ENCODE measurements at regions not wholly inside any gene's neighbourhood (a gene's known extent, or its start where the extent isn't known, plus 50 kb on each side); places are given as distances from the start of the nearest gene placed in this dataset.

- ATAC-seq (no peak), DNase-seq (no peak)
- intact Hi-C loops (cut with DNase I), result no loop called here
- TF ChIP-seq CTCF (IDR thresholded peaks at IDR 0.05) (no peak), POLR2A (IDR thresholded peaks at IDR 0.05) (no peak)
- H3K4me1 ChIP-seq, result no peaks in the 10 kb centered on the region
- no peaks in the 10 kb centered on the region for H3K36me3 ChIP-seq (replicated peaks in 1 of 2; ENCODE audit: insufficient read depth in 1 of 2, low read depth in 2 of 2)
- no peaks in the 10 kb centered on the region for H3K9me3 ChIP-seq
- H3K27ac ChIP-seq, result no peak overlapping the region
- 83 to 100% methylated on average over 1 of the region's 1 CpG for WGBS, 2 donors
- no peak overlapping the region for H3K4me3 ChIP-seq
- no peaks in the 10 kb centered on the region for H3K27me3 ChIP-seq
These were observed 139.8 kb upstream of the ERCC6L2 start for GRCh38 chr9:95735701-95736100.

GRCh38 chr9:95733741-95734666 is 141.5 kb upstream of the ERCC6L2 start:
- H3K27me3 ChIP-seq, result no peaks in the 10 kb centered on the region
- TF ChIP-seq CTCF (IDR thresholded peaks at IDR 0.05), result no peak
- no peak for TF ChIP-seq POLR2A (IDR thresholded peaks at IDR 0.05)
- H3K36me3 ChIP-seq (replicated peaks in 1 of 2; ENCODE audit: insufficient read depth in 1 of 2, low read depth in 2 of 2), result no peaks in the 10 kb centered on the region
- DNase-seq (no peak), ATAC-seq (no peak)
- 75 to 82% methylated on average over 12 of the region's 12 CpGs for whole genome bisulfite sequencing, 2 donors
- no peak overlapping the region for H3K4me3 ChIP-seq
- intact Hi-C loops (cut with DNase I), result no loop called here
- H3K4me1 ChIP-seq, result no peaks in the 10 kb centered on the region
- no peaks in the 10 kb centered on the region for H3K9me3 ChIP-seq
- H3K27ac ChIP-seq, result no peak overlapping the region

GRCh38 chr9:95732802-95733688 is 142.4 kb upstream of the ERCC6L2 start:
- TF ChIP-seq CTCF (IDR thresholded peaks at IDR 0.05) (no peak), POLR2A (IDR thresholded peaks at IDR 0.05) (no peak)
- no peaks in the 10 kb centered on the region for H3K27me3 ChIP-seq
- WGBS, 2 donors, result 64 to 68% methylated on average over 6 of the region's 6 CpGs
- H3K36me3 ChIP-seq (replicated peaks in 1 of 2; ENCODE audit: insufficient read depth in 1 of 2, low read depth in 2 of 2), result no peaks in the 10 kb centered on the region
- no peak overlapping the region for H3K4me3 ChIP-seq
- no peak for ATAC-seq
- no peak for DNase-seq
- no peaks in the 10 kb centered on the region for H3K4me1 ChIP-seq
- intact Hi-C loops (cut with DNase I), result no loop called here
- H3K27ac ChIP-seq, result no peak overlapping the region
- H3K9me3 ChIP-seq, result no peaks in the 10 kb centered on the region

GRCh38 chr9:95731876-95732275 is 143.6 kb upstream of the ERCC6L2 start:
- TF ChIP-seq POLR2A (IDR thresholded peaks at IDR 0.05) (no peak), CTCF (IDR thresholded peaks at IDR 0.05) (no peak)
- Histone ChIP-seq H3K36me3 (replicated peaks in 1 of 2; ENCODE audit: insufficient read depth in 1 of 2, low read depth in 2 of 2) (no peaks in the 10 kb centered on the region), H3K4me1 (no peaks in the 10 kb centered on the region), H3K4me3 (no peak overlapping the region), H3K9me3 (no peaks in the 10 kb centered on the region), H3K27me3 (no peaks in the 10 kb centered on the region), H3K27ac (no peak overlapping the region)
- WGBS, 2 donors, result 87 to 98% methylated on average over 3 of the region's 3 CpGs
- no peak for DNase-seq
- ATAC-seq, result no peak
- intact Hi-C loops (cut with DNase I), result no loop called here
